GM20000 (cell line): ENCODE measurements at regions not wholly inside any gene's neighbourhood (a gene's known extent, or its start where the extent isn't known, plus 50 kb on each side); places are given as distances from the start of the nearest gene placed in this dataset.

Source experiments
- DNase-seq: peaks from one replicate; pipeline ENCODE4 v3.0.0; 2012; ENCODE audit warnings: low spot score
- TF ChIP-seq, protein P1 (sequence below): IDR thresholded peaks from 2 replicates; pipeline ENCODE4 v1.5.1; 2012; ENCODE audit warnings: mild to moderate bottlenecking, control low read depth; ENCODE audit errors: extremely low read depth, missing control alignments

GRCh38 chr4:54566608-54567007 is 91.1 kb upstream of the KIT start:
- no peak for DNase-seq
- TF ChIP-seq, protein P1, sequence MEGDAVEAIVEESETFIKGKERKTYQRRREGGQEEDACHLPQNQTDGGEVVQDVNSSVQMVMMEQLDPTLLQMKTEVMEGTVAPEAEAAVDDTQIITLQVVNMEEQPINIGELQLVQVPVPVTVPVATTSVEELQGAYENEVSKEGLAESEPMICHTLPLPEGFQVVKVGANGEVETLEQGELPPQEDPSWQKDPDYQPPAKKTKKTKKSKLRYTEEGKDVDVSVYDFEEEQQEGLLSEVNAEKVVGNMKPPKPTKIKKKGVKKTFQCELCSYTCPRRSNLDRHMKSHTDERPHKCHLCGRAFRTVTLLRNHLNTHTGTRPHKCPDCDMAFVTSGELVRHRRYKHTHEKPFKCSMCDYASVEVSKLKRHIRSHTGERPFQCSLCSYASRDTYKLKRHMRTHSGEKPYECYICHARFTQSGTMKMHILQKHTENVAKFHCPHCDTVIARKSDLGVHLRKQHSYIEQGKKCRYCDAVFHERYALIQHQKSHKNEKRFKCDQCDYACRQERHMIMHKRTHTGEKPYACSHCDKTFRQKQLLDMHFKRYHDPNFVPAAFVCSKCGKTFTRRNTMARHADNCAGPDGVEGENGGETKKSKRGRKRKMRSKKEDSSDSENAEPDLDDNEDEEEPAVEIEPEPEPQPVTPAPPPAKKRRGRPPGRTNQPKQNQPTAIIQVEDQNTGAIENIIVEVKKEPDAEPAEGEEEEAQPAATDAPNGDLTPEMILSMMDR: no peak

GRCh38 chr4:54567327-54567726 is 90.4 kb upstream of the KIT start:
- DNase-seq: no peak
- TF ChIP-seq, protein P1: no peak

GRCh38 chr4:54568184-54568583 is 89.6 kb upstream of the KIT start:
- no peak for DNase-seq
- TF ChIP-seq, protein P1: no peak

DNA sequence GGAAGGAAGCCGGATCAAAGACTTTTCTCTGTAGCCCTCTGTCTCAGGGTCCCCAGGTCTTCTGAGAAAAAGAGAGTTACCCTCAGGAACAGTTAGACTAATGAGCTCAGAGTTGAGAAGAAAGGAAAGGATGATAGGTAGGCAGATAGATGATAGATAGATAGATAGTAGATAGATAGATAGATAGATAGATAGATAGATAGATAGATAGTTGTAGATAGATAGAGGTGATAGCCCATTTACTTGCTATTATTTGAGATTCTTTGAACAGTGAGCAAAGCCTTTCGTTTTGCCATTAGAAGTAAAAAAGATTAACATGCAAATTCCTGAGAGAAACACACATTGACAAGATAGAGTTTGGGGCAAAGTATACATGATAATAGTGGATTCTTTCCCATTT is 86.9 kb upstream of the KIT start:
- TF ChIP-seq, protein P1: no peak
- no peak for DNase-seq

DNA sequence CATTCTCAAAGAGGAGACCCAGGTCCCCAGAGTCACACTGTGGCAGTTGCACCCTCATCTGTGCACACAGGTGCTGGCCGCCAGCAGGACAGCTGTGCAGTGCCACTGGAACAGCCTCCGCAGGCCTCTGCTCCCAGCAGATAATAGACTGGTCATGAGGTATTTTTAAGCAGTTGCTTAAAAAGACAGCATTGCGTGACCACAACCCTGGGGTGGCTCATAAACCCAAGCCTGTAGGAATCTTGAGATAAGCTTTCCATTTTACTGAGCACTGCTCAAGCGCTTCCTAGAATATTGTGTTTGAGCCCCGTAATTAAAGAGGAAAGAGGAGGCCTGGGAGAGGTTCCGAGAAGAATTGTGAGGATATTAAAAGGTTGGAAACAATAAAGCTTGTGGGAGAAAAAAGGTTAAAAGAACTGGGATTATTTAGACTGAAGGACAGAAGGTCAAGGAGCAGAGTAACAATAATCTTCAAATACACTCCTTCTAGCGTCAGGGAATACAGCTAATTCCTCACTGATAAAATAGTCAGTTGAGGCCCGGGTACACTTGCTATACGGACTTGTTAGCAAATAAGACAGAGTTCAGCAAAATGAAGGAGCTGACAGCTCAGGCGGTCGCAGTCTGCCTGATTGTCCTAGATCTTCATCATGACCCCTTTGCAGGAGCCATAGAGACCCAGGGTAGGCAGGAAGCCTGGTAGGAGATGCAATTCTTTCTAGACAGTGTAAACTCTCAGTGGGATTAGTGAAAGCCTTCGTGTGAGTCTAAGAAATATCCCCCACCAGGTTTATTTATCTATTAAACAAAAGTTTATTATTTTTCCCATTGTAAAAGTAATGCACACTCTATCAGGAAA is 86.2 kb upstream of the KIT start:
- TF ChIP-seq, protein P1: no peak
- DNase-seq: no peak

- TF ChIP-seq, protein P1: no peak
- no peak for DNase-seq
Measured at GRCh38 chr4:54572152-54572542, 85.6 kb upstream of the KIT start.

- TF ChIP-seq, protein P1: no peak
- no peak for DNase-seq
Measured at GRCh38 chr4:54574500-54574899, 83.3 kb upstream of the KIT start.
